H1 (cell line): ENCODE measurements at regions not wholly inside any gene's neighbourhood (a gene's known extent, or its start where the extent isn't known, plus 50 kb on each side); places are given as distances from the start of the nearest gene placed in this dataset.

Source experiments
- CTCF ChIA-PET: fragments of 300-600 bp; sonication (Branson Sonifier 250); formaldehyde crosslinking; loops from one replicate; lab custom pipeline; 2021; ENCODE audit not compliant: partially characterized antibody; lab: Charles Lee
- POLR2A ChIA-PET: fragments of 300-600 bp; sonication (Branson Sonifier 250); formaldehyde crosslinking; loops from one replicate; lab custom pipeline; 2021; ENCODE audit warnings: inconsistent platforms; ENCODE audit not compliant: partially characterized antibody; lab: Charles Lee
- DNase-seq, 2 experiments: peaks; one replicate each; pipeline versions ENCODE4 v3.0.0 to v3.0.0-alpha.2; 2010 to 2022; ENCODE audit warnings: low spot score in 2 of 2, low read depth in 1 of 2, mixed read lengths in 1 of 2
- FAIRE-seq: peaks from 2 replicates; lab custom pipeline; 2011; peaks lifted over from hg19 to GRCh38; lab: Jason Lieb, UNC
- H2AFZ ChIP-seq: 2 replicates; pipeline ENCODE4 v1.8.1; 2012; ENCODE audit warnings: low read length, inconsistent platforms
- H2AK5ac ChIP-seq: 2 replicates; pipeline ENCODE4 v1.6.1; 2013; ENCODE audit warnings: low read depth, low read length
- H2BK120ac ChIP-seq: replicated peaks from 2 replicates; pipeline ENCODE3; 2013; ENCODE audit warnings: low read depth, low read length, inconsistent platforms
- H2BK12ac ChIP-seq: 2 replicates; pipeline ENCODE4 v1.6.1; 2013; ENCODE audit warnings: low read depth, low read length
- H2BK15ac ChIP-seq: 2 replicates; pipeline ENCODE4 v1.6.1; 2013; ENCODE audit warnings: low read length
- H2BK20ac ChIP-seq: 2 replicates; pipeline ENCODE4 v1.6.1; 2013; ENCODE audit warnings: low read length
- H2BK5ac ChIP-seq: 2 replicates; pipeline ENCODE4 v1.6.1; 2013; ENCODE audit warnings: low read depth, low read length
- H3K14ac ChIP-seq: 2 replicates; pipeline ENCODE4 v1.6.1; 2013; ENCODE audit warnings: inconsistent platforms; ENCODE audit not compliant: insufficient read length
- H3K18ac ChIP-seq: 2 replicates; pipeline ENCODE4 v1.6.1; 2013; ENCODE audit warnings: low read length; ENCODE audit errors: extremely low read depth
- H3K23ac ChIP-seq: 2 replicates; pipeline ENCODE4 v1.6.1; 2013; ENCODE audit warnings: inconsistent platforms; ENCODE audit not compliant: insufficient read length
- H3K23me2 ChIP-seq: 2 replicates; pipeline ENCODE4 v1.6.1; 2013; ENCODE audit warnings: low read depth, low read length
- H3K27ac ChIP-seq: 2 replicates; pipeline ENCODE4 v1.6.1; 2011; ENCODE audit warnings: low read depth, low read length, inconsistent platforms
- H3K27me3 ChIP-seq, 4 experiments: replicated peaks in 1 of 4; 1 replicate in 1 of 4; 2 replicates in 3 of 4; pipeline versions ENCODE4 v1.6.1 to v1.8.1; 2011 to 2013; ENCODE audit warnings: low read length in 3 of 4, mild to moderate bottlenecking in 3 of 4, inconsistent platforms in 2 of 4, mixed read lengths in 2 of 4, moderate library complexity in 1 of 4; ENCODE audit not compliant: control insufficient read depth in 3 of 4, insufficient read depth in 3 of 4; ENCODE audit errors: extremely low read depth in 1 of 4
- H3K36me3 ChIP-seq, 4 experiments: 2 replicates each; pipeline versions ENCODE4 v1.6.1 to v1.8.1; 2011 to 2013; ENCODE audit warnings: mild to moderate bottlenecking in 4 of 4, low read length in 3 of 4, moderate library complexity in 2 of 4, control low read depth in 1 of 4, inconsistent platforms in 1 of 4; ENCODE audit not compliant: insufficient read depth in 4 of 4, control insufficient read depth in 2 of 4
- H3K4ac ChIP-seq: replicated peaks from 2 replicates; pipeline ENCODE3; 2013; ENCODE audit warnings: low read length, low read depth, mixed read lengths, inconsistent platforms; ENCODE audit not compliant: insufficient read length
- H3K4me1 ChIP-seq, 4 experiments: replicated peaks in 1 of 4; 1 replicate in 1 of 4; 2 replicates in 3 of 4; pipeline versions ENCODE4 v1.6.1 to v1.8.1; 2011 to 2013; ENCODE audit warnings: low read length in 3 of 4, inconsistent platforms in 2 of 4, mixed read lengths in 1 of 4; ENCODE audit not compliant: insufficient read depth in 4 of 4, control insufficient read depth in 3 of 4
- H3K4me2 ChIP-seq, 2 experiments: 2 replicates each; pipeline versions ENCODE4 v1.6.1 to v1.8.1; 2011 to 2013; ENCODE audit warnings: low read depth in 2 of 2, low read length in 2 of 2, control low read depth in 1 of 2, inconsistent platforms in 1 of 2, mild to moderate bottlenecking in 1 of 2; ENCODE audit not compliant: insufficient read depth in 1 of 2
- H3K4me3 ChIP-seq, 4 experiments: fragments of 200-600, 300-600 bp in 1 of 4; sonication (generic), shearing (Covaris generic), sonication (Bioruptor Twin) in 1 of 4; 2 replicates each; pipeline versions ENCODE4 v1.5.1 to v1.8.1; 2011 to 2016; ENCODE audit warnings: low read length in 4 of 4, low read depth in 3 of 4, control low read depth in 2 of 4, inconsistent platforms in 2 of 4, mild to moderate bottlenecking in 2 of 4, mixed read lengths in 1 of 4, moderate library complexity in 1 of 4; ENCODE audit not compliant: insufficient read depth in 2 of 4; ENCODE audit errors: extremely low read depth in 1 of 4
- H3K56ac ChIP-seq: replicated peaks from 2 replicates; pipeline ENCODE3; 2013; ENCODE audit warnings: low read depth, mild to moderate bottlenecking, mixed read lengths, low read length, inconsistent platforms; ENCODE audit not compliant: insufficient read length
- H3K79me1 ChIP-seq: 2 replicates; pipeline ENCODE4 v1.6.1; 2013; ENCODE audit warnings: low read depth, low read length, control low read depth
- H3K79me2 ChIP-seq, 2 experiments: 2 replicates each; pipeline versions ENCODE4 v1.6.1 to v1.8.1; 2012 to 2013; ENCODE audit warnings: low read length in 2 of 2, mild to moderate bottlenecking in 2 of 2, inconsistent platforms in 1 of 2; ENCODE audit not compliant: insufficient read depth in 2 of 2, control insufficient read depth in 1 of 2
- H3K9ac ChIP-seq, 4 experiments: replicated peaks in 1 of 4; 1 replicate in 1 of 4; 2 replicates in 3 of 4; pipeline versions ENCODE4 v1.6.1 to v1.8.1; 2011 to 2013; ENCODE audit warnings: low read depth in 3 of 4, low read length in 3 of 4, control low read depth in 2 of 4, mild to moderate bottlenecking in 2 of 4, moderate library complexity in 2 of 4, inconsistent platforms in 1 of 4; ENCODE audit errors: extremely low read depth in 1 of 4
- H3K9me3 ChIP-seq, 2 experiments: 2 replicates each; pipeline versions ENCODE4 v1.6.1 to v1.8.1; 2012 to 2013; ENCODE audit warnings: mild to moderate bottlenecking in 2 of 2, moderate library complexity in 2 of 2, control low read depth in 1 of 2, inconsistent platforms in 1 of 2, low read depth in 1 of 2, low read length in 1 of 2, mixed read lengths in 1 of 2; ENCODE audit not compliant: insufficient read depth in 2 of 2
- H4K20me1 ChIP-seq, 2 experiments: replicated peaks in 1 of 2; 2 replicates each; pipeline versions ENCODE3 to v1.8.1; 2011 to 2013; ENCODE audit warnings: inconsistent platforms in 2 of 2, low read length in 2 of 2, mild to moderate bottlenecking in 1 of 2; ENCODE audit not compliant: insufficient read depth in 2 of 2, control insufficient read depth in 1 of 2
- H4K5ac ChIP-seq: 2 replicates; pipeline ENCODE4 v1.6.1; 2013; ENCODE audit warnings: low read length, low read depth, mixed read lengths, inconsistent platforms; ENCODE audit not compliant: insufficient read length
- H4K8ac ChIP-seq: 2 replicates; pipeline ENCODE4 v1.8.0; 2013; ENCODE audit warnings: mild to moderate bottlenecking, moderate library complexity, low read length, inconsistent platforms; ENCODE audit not compliant: insufficient read depth; ENCODE audit errors: extremely low read depth
- H4K91ac ChIP-seq: replicated peaks from 2 replicates; pipeline ENCODE3; 2013; ENCODE audit warnings: low read length, mixed read lengths, inconsistent platforms; ENCODE audit not compliant: insufficient read length
- CTBP2 ChIP-seq: IDR thresholded peaks from 2 replicates; pipeline ENCODE4 v1.7.0; 2011; ENCODE audit warnings: borderline replicate concordance, mild to moderate bottlenecking, moderate library complexity, mixed read lengths, low read length; ENCODE audit not compliant: insufficient read depth, insufficient read length
- EGR1 ChIP-seq: IDR thresholded peaks from 2 replicates; pipeline ENCODE4 v1.6.1; 2011; ENCODE audit warnings: low read depth, low read length, borderline replicate concordance
- RXRA ChIP-seq: IDR thresholded peaks from 2 replicates; pipeline ENCODE4 v1.6.1; 2011; ENCODE audit warnings: low read depth, mild to moderate bottlenecking, low read length, moderate library complexity; ENCODE audit not compliant: insufficient read depth
- WGBS, 2 experiments: shearing (Covaris generic) in 1 of 2; methylation state at CpG; one replicate each; pipeline versions ENCODE4 v1.1.6 to v1.1.7; 2013 to 2015; ENCODE audit warnings: low lambda C conversion rate in 2 of 2, mixed read lengths in 2 of 2, inconsistent platforms in 1 of 2, low coverage in 1 of 2, missing lambda C conversion rate in 1 of 2; ENCODE audit not compliant: insufficient replicate concordance in 2 of 2, insufficient coverage in 1 of 2, insufficient read length in 1 of 2; ENCODE audit errors: extremely low coverage in 1 of 2, missing lambda C conversion rate in 1 of 2; 5-methylcytosine and 5-hydroxymethylcytosine counted together

DNA sequence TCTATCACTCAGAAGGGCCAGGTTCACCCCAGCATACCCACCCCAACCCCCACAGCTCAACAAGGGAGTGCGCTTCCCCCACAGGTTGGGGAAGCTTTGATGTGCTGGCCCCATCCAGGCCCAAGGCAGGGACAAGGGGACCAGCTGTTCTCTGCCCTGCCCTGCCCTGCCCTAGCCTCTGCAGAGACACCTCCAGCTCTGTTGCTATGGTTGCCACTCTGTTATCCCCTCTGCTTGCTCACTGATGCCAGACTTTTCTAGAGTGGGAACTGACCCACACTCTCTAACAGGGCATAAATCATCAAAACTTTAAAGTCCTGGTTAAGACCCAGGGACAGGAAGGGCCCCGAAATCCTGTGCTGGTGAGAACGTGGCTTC is 50.4 kb upstream of the ENPP7 start:
- Histone ChIP-seq H3K27ac (no peak overlapping the region), H3K56ac (no peak overlapping the region), H3K79me1 (no peaks in the 10 kb centered on the region), H2BK12ac (0 out of 2 replicates have a peak overlapping the region, but pooled peaks have one; percentile 1), H2BK5ac (no peak overlapping the region), H3K4me2 (no peak overlapping the region), H2AK5ac (no peak overlapping the region), H3K9ac (no peak overlapping the region), H4K8ac (no peak overlapping the region), H3K18ac (no peak overlapping the region), H2AFZ (no peak overlapping the region), H3K27me3 (peaks cover 0 to 2% (median 0%) of the 10 kb centered on the region in 4 experiments; a peak in 1 of 7 replicates), H4K91ac (no peak overlapping the region), H3K4ac (no peak overlapping the region), H3K4me1 (peaks cover 0 to 4% (median 2%) of the 10 kb centered on the region in 4 experiments; a peak in 2 of 7 replicates), H4K5ac (no peak overlapping the region), H3K23ac (no peak overlapping the region), H3K36me3 (no peaks in the 10 kb centered on the region), H3K23me2 (no peaks in the 10 kb centered on the region), H2BK15ac (0 out of 2 replicates have a peak overlapping the region, but pooled peaks have one; percentile 29), H2BK20ac (no peak overlapping the region), H4K20me1 (no peaks in the 10 kb centered on the region), H3K79me2 (no peaks in the 10 kb centered on the region), H3K9me3 (no peaks in the 10 kb centered on the region), H2BK120ac (no peak overlapping the region), H3K4me3 (no peak overlapping the region), H3K14ac (no peak overlapping the region)
- WGBS, 2 experiments, result 60% methylated on average over 3 of the region's 3 CpGs; no CpG with 5 or more reads in 1 of the 2 experiments
- ChIA-PET POLR2A (no interaction called here), CTCF (interaction anchor here (0.6 to 1.3 kb wide), 6 partner anchors 14 to 344 kb away, joined by 3 to 5 read pairs (median 4); no protein-coding TSS in a partner anchor)
- FAIRE-seq, result no peak
- DNase-seq, result no peak
- TF ChIP-seq CTBP2 (no peak), RXRA (no peak), EGR1 (no peak)
